CD4-positive, alpha-beta T cell treated with Interleukin-10 for 1 hour (primary cell): ENCODE measurements at regions not wholly inside any gene's neighbourhood (a gene's known extent, or its start where the extent isn't known, plus 50 kb on each side); places are given as distances from the start of the nearest gene placed in this dataset.
"Not testable (repeated sequence)": the region's sequence is repeated elsewhere in the genome, so short reads cannot be mapped to it uniquely, and the experiment has no call there.

Experiments
- DNase-seq: peaks from one replicate; pipeline ENCODE4 v3.0.0-alpha.2; 2020

- no peak for DNase-seq
These were observed 183.6 kb upstream of the IRX4 start for GRCh38 chr5:2066373-2066772.

- DNase-seq: not testable (repeated sequence)
These were observed 180.7 kb upstream of the IRX4 start for GRCh38 chr5:2063380-2063779.

- DNase-seq: no peak
These were observed 170.0 kb upstream of the IRX4 start for GRCh38 chr5:2052687-2053086.

- no peak for DNase-seq
These were observed 167.2 kb upstream of the IRX4 start for GRCh38 chr5:2049876-2050275.

GRCh38 chr5:2048664-2049063 is 165.9 kb upstream of the IRX4 start:
- no peak for DNase-seq

- no peak for DNase-seq
These were observed 164.7 kb upstream of the IRX4 start for GRCh38 chr5:2047341-2047927.

- DNase-seq: no peak
These were observed 161.3 kb upstream of the IRX4 start for GRCh38 chr5:2044041-2044440.

GRCh38 chr5:2039180-2039531 is 156.4 kb upstream of the IRX4 start:
- no peak for DNase-seq

GRCh38 chr5:2038321-2039179 is 155.8 kb upstream of the IRX4 start:
- DNase-seq: peak; percentile 46

GRCh38 chr5:2036885-2037284 is 154.2 kb upstream of the IRX4 start:
- DNase-seq: no peak

GRCh38 chr5:2032432-2032831 is 149.7 kb upstream of the IRX4 start:
- DNase-seq: no peak

GRCh38 chr5:2031581-2031980 is 148.9 kb upstream of the IRX4 start:
- no peak for DNase-seq

- DNase-seq: no peak
These were observed 147.4 kb upstream of the IRX4 start for GRCh38 chr5:2030131-2030530.

GRCh38 chr5:2029206-2029605 is 146.5 kb upstream of the IRX4 start:
- no peak for DNase-seq

GRCh38 chr5:2027790-2028189 is 145.1 kb upstream of the IRX4 start:
- DNase-seq: no peak

GRCh38 chr5:2024986-2025721 is 142.4 kb upstream of the IRX4 start:
- no peak for DNase-seq

GRCh38 chr5:2023196-2023595 is 140.5 kb upstream of the IRX4 start:
- no peak for DNase-seq

- DNase-seq: no peak
These were observed 139.7 kb upstream of the IRX4 start for GRCh38 chr5:2022436-2022835.

- DNase-seq: no peak
These were observed 138.9 kb upstream of the IRX4 start for GRCh38 chr5:2021484-2022176.

GRCh38 chr5:2020730-2021129 is 138.0 kb upstream of the IRX4 start:
- DNase-seq: no peak

GRCh38 chr5:2019716-2020115 is 137.0 kb upstream of the IRX4 start:
- no peak for DNase-seq

- no peak for DNase-seq
These were observed 135.6 kb upstream of the IRX4 start for GRCh38 chr5:2018390-2018724.

GRCh38 chr5:2017540-2018389 is 135.0 kb upstream of the IRX4 start:
- DNase-seq: peak; percentile 33
